GM21737 (cell line): ENCODE measurements at regions not wholly inside any gene's neighbourhood (a gene's known extent, or its start where the extent isn't known, plus 50 kb on each side); places are given as distances from the start of the nearest gene placed in this dataset.
"Not testable (repeated sequence)": the region's sequence is repeated elsewhere in the genome, so short reads cannot be mapped to it uniquely, and the experiment has no call there.

Experiments
- ATAC-seq: cut with Tn5 transposase; IDR thresholded peaks from one replicate; pipeline ENCODE4 v1.9.1; 2021; ENCODE audit warnings: mild to moderate bottlenecking, moderate library complexity; ENCODE audit not compliant: unreplicated experiment

- ATAC-seq: no peak
Observed at GRCh38 chr6:28657769-28658465, 132.2 kb downstream of the GPX5 start.

GRCh38 chr6:28658475-28659249 is 133.0 kb downstream of the GPX5 start:
- ATAC-seq: no peak

- ATAC-seq: no peak
Observed at GRCh38 chr6:28659250-28659566, 133.5 kb downstream of the GPX5 start.

GRCh38 chr6:28661097-28661713 is 135.5 kb downstream of the GPX5 start:
- no peak for ATAC-seq

GRCh38 chr6:28664870-28665396 is 139.3 kb downstream of the GPX5 start:
- ATAC-seq: no peak

- ATAC-seq: no peak
Observed at GRCh38 chr6:28673417-28673786, 147.7 kb downstream of the GPX5 start.

GRCh38 chr6:28673787-28674671 is 148.3 kb downstream of the GPX5 start:
- no peak for ATAC-seq

- ATAC-seq: no peak
Observed at GRCh38 chr6:28675600-28675999, 149.9 kb downstream of the GPX5 start.

- ATAC-seq: no peak
Observed at GRCh38 chr6:28682542-28682941, 156.9 kb downstream of the GPX5 start.

GRCh38 chr6:28682956-28683685 is 157.4 kb downstream of the GPX5 start:
- ATAC-seq: not testable (repeated sequence)

GRCh38 chr6:28683945-28684538 is 158.4 kb downstream of the GPX5 start:
- no peak for ATAC-seq

GRCh38 chr6:28685960-28686359 is 160.3 kb downstream of the GPX5 start:
- ATAC-seq: not testable (repeated sequence)

- ATAC-seq: not testable (repeated sequence)
Observed at GRCh38 chr6:28686446-28687027, 160.9 kb downstream of the GPX5 start.

GRCh38 chr6:28687309-28687981 is 161.8 kb downstream of the GPX5 start:
- ATAC-seq: not testable (repeated sequence)

- ATAC-seq: not testable (repeated sequence)
Observed at GRCh38 chr6:28691991-28692390, 166.3 kb downstream of the GPX5 start.

GRCh38 chr6:28693033-28693750 is 167.5 kb downstream of the GPX5 start:
- no peak for ATAC-seq

- no peak for ATAC-seq
Observed at GRCh38 chr6:28693751-28694443, 168.2 kb downstream of the GPX5 start.

- no peak for ATAC-seq
Observed at GRCh38 chr6:28695715-28696114, 170.0 kb downstream of the GPX5 start.
